GM12891 (cell line): ENCODE measurements at regions not wholly inside any gene's neighbourhood (a gene's known extent, or its start where the extent isn't known, plus 50 kb on each side); places are given as distances from the start of the nearest gene placed in this dataset.

Experiments used
- DNase-seq: peaks from one replicate; pipeline ENCODE4 v3.0.0; 2011; ENCODE audit warnings: low spot score; ENCODE audit not compliant: insufficient read length
- FAIRE-seq: peaks from 2 replicates; lab custom pipeline; 2011; peaks lifted over from hg19 to GRCh38; lab: Jason Lieb, UNC
- PAX5 ChIP-seq: IDR thresholded peaks from 2 replicates; pipeline ENCODE4 v1.6.1; 2011; ENCODE audit warnings: low read length, moderate library complexity, mild to moderate bottlenecking; ENCODE audit not compliant: insufficient read depth, severe bottlenecking
- POLR2A ChIP-seq: IDR thresholded peaks from 2 replicates; pipeline ENCODE4 v1.6.1; 2011; ENCODE audit warnings: low read depth, low read length, control low read depth
- POLR2AphosphoS5 ChIP-seq: IDR thresholded peaks from 2 replicates; pipeline ENCODE4 v1.6.1; 2011; ENCODE audit warnings: low read depth, low read length, control low read depth
- POU2F2 ChIP-seq: IDR thresholded peaks from 2 replicates; pipeline ENCODE4 v1.6.1; 2011; ENCODE audit warnings: low read depth, mild to moderate bottlenecking, control low read depth, low read length, moderate library complexity
- SPI1 ChIP-seq: IDR thresholded peaks from 2 replicates; pipeline ENCODE4 v1.6.1; 2011; ENCODE audit warnings: low read depth, low read length, control low read depth
- TAF1 ChIP-seq: IDR thresholded peaks from 2 replicates; pipeline ENCODE4 v1.6.1; 2011; ENCODE audit warnings: low read depth, low read length, control low read depth

- FAIRE-seq = no peak
- no peak for DNase-seq
- TF ChIP-seq TAF1 = no peak
Measured at GRCh38 chr5:158162026-158162425, 303.1 kb upstream of the CLINT1 start.

DNA sequence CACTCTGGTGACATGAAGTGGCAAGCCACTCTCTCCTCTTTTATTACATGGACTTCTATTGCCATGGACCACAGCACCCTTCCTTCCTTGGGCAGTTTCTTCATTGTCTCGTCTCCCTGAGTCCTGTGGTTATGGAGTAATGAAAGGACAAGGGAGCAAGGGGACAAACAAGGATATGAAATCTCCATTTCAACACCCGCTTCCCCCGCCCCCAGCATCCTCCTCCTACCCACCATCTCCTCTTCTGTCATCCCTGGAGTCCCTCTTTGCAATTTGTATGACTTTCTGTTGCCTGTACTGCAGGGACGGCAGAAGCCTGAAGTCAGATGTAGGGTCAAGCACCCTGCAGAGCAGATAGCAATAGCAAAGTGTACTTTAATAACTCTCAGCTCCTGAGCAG lies 300.7 kb upstream of the CLINT1 start:
- no peak for FAIRE-seq
- no peak for TF ChIP-seq SPI1
- no peak for TF ChIP-seq POLR2AphosphoS5
- TF ChIP-seq TAF1 = no peak
- TF ChIP-seq POU2F2 = no peak
- TF ChIP-seq PAX5 = no peak
- no peak for TF ChIP-seq POLR2A
- DNase-seq = no peak

DNA sequence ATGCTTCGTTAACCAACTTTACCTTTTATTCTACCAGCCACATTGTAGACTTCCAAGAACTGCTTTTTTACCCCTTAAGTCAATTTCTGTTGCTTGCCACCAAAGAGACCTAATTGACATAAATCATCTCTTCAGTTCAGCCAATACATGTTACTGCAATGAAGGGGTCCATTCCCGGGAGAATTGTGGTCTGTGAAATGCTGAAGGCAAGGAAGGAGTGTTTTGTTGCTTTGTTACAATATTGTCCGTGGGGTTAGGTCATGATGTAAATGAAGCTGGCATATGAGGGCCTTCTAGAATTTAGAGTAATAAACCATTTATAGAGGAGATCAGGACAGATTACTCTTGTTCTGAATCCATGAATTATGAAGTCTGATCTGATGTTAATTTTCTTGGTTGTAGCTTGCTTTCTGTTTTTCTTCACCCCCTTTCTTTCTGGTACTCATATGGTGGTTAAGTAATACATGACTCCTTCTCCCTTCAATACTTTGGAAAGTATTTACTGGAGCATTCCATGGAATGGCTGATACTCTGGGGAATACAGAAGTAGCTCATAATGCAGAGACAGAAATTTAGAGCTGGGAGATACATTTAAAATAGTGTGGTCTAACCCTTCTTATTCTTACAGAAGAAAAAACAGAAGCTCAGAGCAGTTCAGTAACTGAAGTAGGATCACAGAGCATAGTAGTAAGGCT lies 297.0 kb upstream of the CLINT1 start:
- DNase-seq (no peak), FAIRE-seq (no peak)
- no peak for TF ChIP-seq POLR2A
- TF ChIP-seq POU2F2 = no peak
- TF ChIP-seq TAF1 = no peak
- TF ChIP-seq POLR2AphosphoS5 = no peak
- TF ChIP-seq SPI1 = no peak
- TF ChIP-seq PAX5 = no peak

GRCh38 chr5:158155067-158155466 lies 296.1 kb upstream of the CLINT1 start:
- DNase-seq = no peak
- no peak for FAIRE-seq
- no peak for TF ChIP-seq PAX5
- no peak for TF ChIP-seq SPI1
- TF ChIP-seq POLR2A = no peak
- no peak for TF ChIP-seq POU2F2
- no peak for TF ChIP-seq POLR2AphosphoS5
- no peak for TF ChIP-seq TAF1

- TF ChIP-seq SPI1 (no peak), PAX5 (no peak), POU2F2 (no peak), TAF1 (no peak), POLR2A (no peak), POLR2AphosphoS5 (no peak)
- FAIRE-seq (no peak), DNase-seq (no peak)
Measured at GRCh38 chr5:158154226-158155005, 295.5 kb upstream of the CLINT1 start.

- FAIRE-seq (no peak), DNase-seq (no peak)
- TF ChIP-seq POLR2AphosphoS5 = no peak
- TF ChIP-seq POU2F2 = no peak
- TF ChIP-seq SPI1 = no peak
- TF ChIP-seq TAF1 = no peak
- no peak for TF ChIP-seq POLR2A
- TF ChIP-seq PAX5 = no peak
Measured at GRCh38 chr5:158153508-158153907, 294.6 kb upstream of the CLINT1 start.

GRCh38 chr5:158152136-158152535 lies 293.2 kb upstream of the CLINT1 start:
- no peak for DNase-seq
- FAIRE-seq = no peak
- no peak for TF ChIP-seq POLR2AphosphoS5

DNA sequence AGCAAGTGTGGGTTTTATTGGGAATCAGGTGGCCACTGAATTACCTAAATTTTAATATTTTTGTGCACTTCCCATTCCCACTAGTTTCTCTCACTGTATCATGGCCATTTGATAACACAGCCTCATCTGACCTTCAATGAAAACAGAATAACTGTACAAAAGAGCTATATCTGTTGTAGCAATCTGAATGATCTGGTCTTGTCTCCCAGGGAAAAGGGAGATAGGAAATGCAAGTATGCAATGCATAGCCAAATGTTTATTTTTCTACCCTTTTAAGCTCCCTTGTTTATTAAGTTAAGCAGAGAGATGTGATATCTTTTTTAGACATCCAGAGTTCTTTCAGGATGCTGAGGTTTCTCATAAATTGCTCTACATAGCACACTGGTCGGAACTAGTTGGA lies 288.3 kb upstream of the CLINT1 start:
- no peak for FAIRE-seq
- no peak for DNase-seq
- TF ChIP-seq POLR2A = no peak
- no peak for TF ChIP-seq POU2F2
- no peak for TF ChIP-seq PAX5
- TF ChIP-seq SPI1 = no peak
- no peak for TF ChIP-seq TAF1
- TF ChIP-seq POLR2AphosphoS5 = no peak

DNA sequence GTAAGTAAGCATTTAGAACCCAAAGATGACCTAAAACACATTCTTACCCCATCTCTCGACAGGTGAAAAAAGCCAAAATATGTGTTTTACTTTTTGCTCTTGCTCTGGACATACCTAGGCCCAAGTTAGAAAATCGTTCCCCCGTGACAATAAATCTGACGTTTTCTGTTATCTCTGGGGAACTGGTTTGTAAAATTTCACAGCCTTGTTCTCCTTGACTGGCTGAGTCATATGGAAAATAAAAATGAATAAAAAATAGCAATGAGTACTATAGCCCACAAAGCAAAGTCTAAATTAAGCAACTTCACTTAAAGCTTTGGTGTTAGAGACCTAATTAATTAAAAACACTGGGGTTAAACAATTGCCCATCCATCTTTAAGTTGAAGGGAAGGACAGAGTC lies 286.9 kb upstream of the CLINT1 start:
- no peak for DNase-seq

GRCh38 chr5:158143081-158143480 lies 284.1 kb upstream of the CLINT1 start:
- FAIRE-seq (no peak), DNase-seq (no peak)
- TF ChIP-seq TAF1 = no peak
- TF ChIP-seq POLR2A = no peak
- no peak for TF ChIP-seq POLR2AphosphoS5
- no peak for TF ChIP-seq POU2F2
- no peak for TF ChIP-seq SPI1
- no peak for TF ChIP-seq PAX5

More for the DNA sequence above, 286.9 kb upstream of the CLINT1 start:
- TF ChIP-seq POLR2A (no peak), TAF1 (no peak), PAX5 (no peak), SPI1 (no peak), POLR2AphosphoS5 (no peak), POU2F2 (no peak)
- no peak for FAIRE-seq
